ENCODE measurements at regions not wholly inside any gene's neighbourhood (a gene's known extent, or its start where the extent isn't known, plus 50 kb on each side); places are given as distances from the start of the nearest gene placed in this dataset.
A peak's percentile ranks its signal among the peaks of the same experiment; 100 is the strongest.

GRCh38 chr9:116030517-116030916 is 123.1 kb upstream of the PAPPA start:
- peak in 1 of 3 donors; percentile 3 for DNase-seq

- DNase-seq, result no peak
Observed at GRCh38 chr9:116032683-116033440, 120.7 kb upstream of the PAPPA start.

GRCh38 chr9:116039312-116039711 is 114.3 kb upstream of the PAPPA start:
- no peak for DNase-seq

- DNase-seq, result no peak
Observed at GRCh38 chr9:116039893-116040292, 113.7 kb upstream of the PAPPA start.

- no peak for DNase-seq
Observed at GRCh38 chr9:116042321-116042720, 111.3 kb upstream of the PAPPA start.

- DNase-seq, result no peak
Observed at GRCh38 chr9:116045083-116045482, 108.5 kb upstream of the PAPPA start.

GRCh38 chr9:116048081-116048480 is 105.5 kb upstream of the PAPPA start:
- DNase-seq, result no peak

GRCh38 chr9:116049456-116049855 is 104.1 kb upstream of the PAPPA start:
- peak in 1 of 3 donors; percentile 39 for DNase-seq

- DNase-seq, result no peak
Observed at GRCh38 chr9:116051528-116051927, 102.1 kb upstream of the PAPPA start.

GRCh38 chr9:116055536-116055935 is 98.1 kb upstream of the PAPPA start:
- DNase-seq, result no peak

- DNase-seq, result no peak
Observed at GRCh38 chr9:116057371-116057770, 96.2 kb upstream of the PAPPA start.

GRCh38 chr9:116058421-116058820 is 95.2 kb upstream of the PAPPA start:
- no peak for DNase-seq

GRCh38 chr9:116059466-116059865 is 94.1 kb upstream of the PAPPA start:
- no peak for DNase-seq

- DNase-seq, result no peak
Observed at GRCh38 chr9:116060631-116061030, 93.0 kb upstream of the PAPPA start.

GRCh38 chr9:116061546-116062205 is 91.9 kb upstream of the PAPPA start:
- DNase-seq, result no peak

GRCh38 chr9:116062206-116062550 is 91.4 kb upstream of the PAPPA start:
- DNase-seq, result no peak

- DNase-seq, result no peak
Observed at GRCh38 chr9:116064970-116065369, 88.6 kb upstream of the PAPPA start.

GRCh38 chr9:116066221-116066620 is 87.4 kb upstream of the PAPPA start:
- no peak for DNase-seq

- peak in 1 of 3 donors; percentile 24 for DNase-seq
Observed at GRCh38 chr9:116067566-116067965, 86.0 kb upstream of the PAPPA start.

- no peak for DNase-seq
Observed at GRCh38 chr9:116070256-116070914, 83.2 kb upstream of the PAPPA start.

GRCh38 chr9:116072046-116072445 is 81.5 kb upstream of the PAPPA start:
- DNase-seq, result no peak

- DNase-seq, result peak in 1 of 3 donors; percentile 46
Observed at GRCh38 chr9:116073826-116074225, 79.8 kb upstream of the PAPPA start.

- peak in 1 of 3 donors; percentile 49 for DNase-seq
Observed at GRCh38 chr9:116074658-116075057, 78.9 kb upstream of the PAPPA start.

Measured in muscle of back (tissue), 3 donors.